Upper lobe of right lung (tissue), 1 donor: ENCODE measurements at regions not wholly inside any gene's neighbourhood (a gene's known extent, or its start where the extent isn't known, plus 50 kb on each side); places are given as distances from the start of the nearest gene placed in this dataset.

Experiments
- ATAC-seq: fragments of 200-7000 bp; cut with Tn5 transposase; one replicate; pipeline ENCODE4 v1.9.1; 2020; ENCODE audit warnings: mild to moderate bottlenecking, moderate library complexity
- DNase-seq: peaks from one replicate; pipeline ENCODE4 v3.0.0-alpha.2; 2020
- H3K27ac ChIP-seq: fragments of 200-600 bp; one replicate; pipeline ENCODE4 v1.8.0; 2022
- H3K27me3 ChIP-seq: fragments of 200-600 bp; one replicate; pipeline ENCODE4 v1.8.0; 2022; ENCODE audit warnings: mild to moderate bottlenecking
- H3K36me3 ChIP-seq: fragments of 200-600 bp; one replicate; pipeline ENCODE4 v1.8.0; 2022
- H3K4me1 ChIP-seq: fragments of 200-600 bp; one replicate; pipeline ENCODE4 v1.8.0; 2022
- H3K4me3 ChIP-seq: fragments of 200-600 bp; one replicate; pipeline ENCODE4 v1.8.0; 2022; ENCODE audit warnings: mild to moderate bottlenecking
- H3K9me3 ChIP-seq: fragments of 200-600 bp; one replicate; pipeline ENCODE4 v1.8.0; 2022
- CTCF ChIP-seq: fragments of 200-600 bp; IDR thresholded peaks from one replicate; pipeline ENCODE4 v1.8.0; 2022; ENCODE audit warnings: antibody characterized with exemption
- intact Hi-C: fragments of 100-400 bp; cut with DNase I; formaldehyde crosslinking; loops from one replicate; pipeline ENCODE4 v1.11.0; 2022
- donor health status: DM: no; HTN: yes; CAD: no; lungs with severe emphysema.

- H3K36me3 ChIP-seq: no peaks in the 10 kb centered on the region
- ATAC-seq (no peak), DNase-seq (no peak)
- no peaks in the 10 kb centered on the region for H3K9me3 ChIP-seq
- H3K27ac ChIP-seq: no peak overlapping the region
- no peak for TF ChIP-seq CTCF
- H3K4me3 ChIP-seq: no peak overlapping the region
- intact Hi-C loops: no loop called here
- H3K4me1 ChIP-seq: no peaks in the 10 kb centered on the region
- no peaks in the 10 kb centered on the region for H3K27me3 ChIP-seq
Observed at GRCh38 chr13:107078229-107078765, 510.4 kb upstream of the ARGLU1 start.

DNA sequence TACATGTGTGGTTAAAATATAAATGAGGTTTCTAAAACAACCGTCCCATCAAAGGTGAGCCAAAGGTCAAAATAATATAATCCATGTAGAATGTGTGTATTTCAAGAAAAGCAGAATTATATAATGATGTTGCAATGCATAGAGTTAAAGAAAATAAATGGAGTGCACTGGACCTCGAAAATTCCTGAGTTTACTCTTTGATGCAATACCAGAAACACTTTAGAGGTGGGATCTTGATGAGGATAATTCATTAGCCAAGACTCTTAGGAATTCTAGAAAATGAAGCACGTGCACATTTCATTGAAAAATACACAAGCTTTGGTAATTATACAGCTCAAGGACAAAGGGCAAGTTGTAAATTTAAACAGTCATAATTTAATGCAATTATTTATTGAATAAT lies 508.9 kb upstream of the ARGLU1 start:
- intact Hi-C loops: no loop called here
- TF ChIP-seq CTCF: no peak
- no peak for ATAC-seq

DNA sequence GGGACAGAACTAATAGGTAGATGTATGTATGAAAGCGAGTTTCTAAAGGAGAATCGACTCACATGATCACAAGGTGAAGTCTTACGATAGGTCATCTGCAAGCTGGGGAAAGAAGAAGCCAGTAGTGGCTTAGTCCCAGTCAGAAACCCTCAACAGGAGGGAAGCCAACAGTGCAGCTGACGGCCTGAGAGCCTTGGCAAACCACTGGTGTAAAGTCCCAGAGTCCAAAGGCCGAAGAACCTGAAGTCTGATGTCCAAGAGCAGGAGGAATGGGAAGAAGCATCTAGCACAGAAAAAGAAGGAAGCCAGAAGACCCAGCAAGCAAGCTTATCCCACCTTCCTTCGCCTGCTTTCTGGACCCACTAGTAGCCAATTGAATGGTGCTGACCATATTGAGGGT lies 507.6 kb upstream of the ARGLU1 start:
- TF ChIP-seq CTCF: no peak
- no peaks in the 10 kb centered on the region for H3K36me3 ChIP-seq
- H3K4me1 ChIP-seq: no peaks in the 10 kb centered on the region
- no peaks in the 10 kb centered on the region for H3K27me3 ChIP-seq
- intact Hi-C loops: no loop called here
- no peak for ATAC-seq
- DNase-seq: no peak
- H3K9me3 ChIP-seq: no peaks in the 10 kb centered on the region
- no peak overlapping the region for H3K27ac ChIP-seq
- H3K4me3 ChIP-seq: no peak overlapping the region

More for the DNA sequence above, 508.9 kb upstream of the ARGLU1 start:
- Histone ChIP-seq H3K27ac (no peak overlapping the region), H3K4me3 (no peak overlapping the region), H3K4me1 (no peaks in the 10 kb centered on the region), H3K36me3 (no peaks in the 10 kb centered on the region), H3K9me3 (no peaks in the 10 kb centered on the region), H3K27me3 (no peaks in the 10 kb centered on the region)
- DNase-seq: no peak

GRCh38 chr13:107070792-107071191 lies 502.9 kb upstream of the ARGLU1 start:
- Histone ChIP-seq H3K27me3 (no peaks in the 10 kb centered on the region), H3K4me3 (no peak overlapping the region), H3K4me1 (no peaks in the 10 kb centered on the region), H3K27ac (no peak overlapping the region), H3K36me3 (no peaks in the 10 kb centered on the region), H3K9me3 (no peaks in the 10 kb centered on the region)
- intact Hi-C loops: no loop called here
- DNase-seq (no peak), ATAC-seq (no peak)
- TF ChIP-seq CTCF: no peak

DNA sequence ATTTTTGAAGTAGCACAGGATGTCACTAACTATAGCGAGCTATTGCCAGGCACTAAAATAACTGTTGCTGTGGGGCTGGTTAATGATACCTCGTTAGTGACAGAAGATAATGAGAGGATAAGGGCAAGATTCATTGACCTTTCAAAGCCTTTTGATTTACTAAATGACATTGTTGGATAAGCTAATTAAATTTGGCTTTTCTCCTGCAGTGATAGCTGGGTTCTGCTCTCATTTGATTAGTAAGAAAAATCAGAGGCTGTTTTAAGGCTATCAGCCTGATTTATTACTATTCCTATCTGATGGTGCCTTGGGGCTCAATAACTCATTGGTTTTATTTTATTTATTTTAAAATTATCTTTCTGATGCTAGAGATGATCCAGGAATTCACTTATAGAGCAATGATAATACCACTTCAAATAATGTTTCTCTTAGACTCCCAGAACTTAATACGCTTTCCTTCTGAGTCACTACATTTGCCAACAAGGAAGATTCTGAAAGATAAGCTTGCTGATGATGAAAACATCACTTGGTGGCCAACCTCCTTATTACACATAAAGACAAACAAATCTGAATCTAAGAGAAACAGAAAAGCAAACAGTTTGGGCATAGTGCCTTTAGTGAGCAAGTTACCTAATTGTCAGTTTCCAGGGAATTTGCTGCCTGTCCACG lies 501.3 kb upstream of the ARGLU1 start:
- TF ChIP-seq CTCF: no peak
- no peaks in the 10 kb centered on the region for H3K27me3 ChIP-seq
- H3K4me1 ChIP-seq: no peaks in the 10 kb centered on the region
- no peak overlapping the region for H3K27ac ChIP-seq
- DNase-seq (no peak), ATAC-seq (no peak)
- H3K4me3 ChIP-seq: no peak overlapping the region
- no peaks in the 10 kb centered on the region for H3K36me3 ChIP-seq
- intact Hi-C loops: no loop called here
- H3K9me3 ChIP-seq: no peaks in the 10 kb centered on the region
